ENCODE measurements at regions not wholly inside any gene's neighbourhood (a gene's known extent, or its start where the extent isn't known, plus 50 kb on each side); places are given as distances from the start of the nearest gene placed in this dataset.

DNA sequence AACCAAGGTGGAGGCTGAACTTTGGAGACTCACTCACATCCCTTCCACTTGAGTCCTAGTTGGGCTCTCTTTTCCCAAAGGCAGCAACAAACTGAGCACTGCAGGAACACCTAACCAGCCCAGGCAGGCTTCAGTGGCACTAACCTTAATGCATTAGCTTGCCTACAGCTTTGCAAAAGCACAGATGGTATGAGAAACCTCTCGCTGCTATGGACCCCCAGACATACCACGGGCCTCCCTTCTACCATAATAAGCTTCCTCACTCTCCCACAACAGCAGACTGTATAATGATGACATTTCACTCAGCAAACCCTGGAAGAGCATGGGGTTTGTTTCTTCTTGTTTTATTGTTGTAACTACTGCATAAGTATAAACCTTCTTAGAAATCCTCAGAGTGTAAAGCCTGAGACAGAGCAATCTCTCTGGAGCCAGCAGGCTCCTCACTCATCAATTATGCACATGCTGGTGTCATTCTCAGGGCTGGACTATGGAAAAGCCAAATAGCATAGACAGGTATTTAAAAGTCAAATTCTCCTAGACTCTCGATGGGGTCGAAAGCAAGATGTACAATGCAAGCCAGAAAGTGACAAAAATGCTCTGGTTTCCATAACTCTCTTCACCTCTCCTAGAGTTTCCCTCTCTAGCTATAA is 167.6 kb downstream of the NXPE2 start:
- no peaks in the 10 kb centered on the region for H4K20me1 ChIP-seq (ENCODE audit: control insufficient read depth, insufficient read depth, low read depth, low read length)
- no peak overlapping the region for H3K27ac ChIP-seq (ENCODE audit: low read depth, low read length)
- H3K4me1 ChIP-seq (ENCODE audit: control insufficient read depth, low read length), result no peaks in the 10 kb centered on the region
- no peaks in the 10 kb centered on the region for H3K36me3 ChIP-seq (ENCODE audit: control insufficient read depth, low read length)
- H3K27me3 ChIP-seq (ENCODE audit: control insufficient read depth, low read length), result no peaks in the 10 kb centered on the region
- no peaks in the 10 kb centered on the region for H3K79me2 ChIP-seq (ENCODE audit: control insufficient read depth, low read length)
- H3F3A ChIP-seq (ENCODE audit: control insufficient read depth, insufficient read depth), result no peaks in the 10 kb centered on the region
- H3K9me3 ChIP-seq (ENCODE audit: control insufficient read depth, insufficient read depth, low read length), result no peaks in the 10 kb centered on the region
- H3K4me2 ChIP-seq (ENCODE audit: low read length), result no peak overlapping the region
- no peak overlapping the region for H3K4me3 ChIP-seq (ENCODE audit: low read length)
- H3K9me2 ChIP-seq (replicated peaks; ENCODE audit: control insufficient read depth, low read length), result no peaks in the 10 kb centered on the region
- TF ChIP-seq, protein P1, sequence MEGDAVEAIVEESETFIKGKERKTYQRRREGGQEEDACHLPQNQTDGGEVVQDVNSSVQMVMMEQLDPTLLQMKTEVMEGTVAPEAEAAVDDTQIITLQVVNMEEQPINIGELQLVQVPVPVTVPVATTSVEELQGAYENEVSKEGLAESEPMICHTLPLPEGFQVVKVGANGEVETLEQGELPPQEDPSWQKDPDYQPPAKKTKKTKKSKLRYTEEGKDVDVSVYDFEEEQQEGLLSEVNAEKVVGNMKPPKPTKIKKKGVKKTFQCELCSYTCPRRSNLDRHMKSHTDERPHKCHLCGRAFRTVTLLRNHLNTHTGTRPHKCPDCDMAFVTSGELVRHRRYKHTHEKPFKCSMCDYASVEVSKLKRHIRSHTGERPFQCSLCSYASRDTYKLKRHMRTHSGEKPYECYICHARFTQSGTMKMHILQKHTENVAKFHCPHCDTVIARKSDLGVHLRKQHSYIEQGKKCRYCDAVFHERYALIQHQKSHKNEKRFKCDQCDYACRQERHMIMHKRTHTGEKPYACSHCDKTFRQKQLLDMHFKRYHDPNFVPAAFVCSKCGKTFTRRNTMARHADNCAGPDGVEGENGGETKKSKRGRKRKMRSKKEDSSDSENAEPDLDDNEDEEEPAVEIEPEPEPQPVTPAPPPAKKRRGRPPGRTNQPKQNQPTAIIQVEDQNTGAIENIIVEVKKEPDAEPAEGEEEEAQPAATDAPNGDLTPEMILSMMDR (IDR thresholded peaks at IDR 0.05; ENCODE audit: low read depth, low read length, poor library complexity, severe bottlenecking), result no peak
- no peak for TF ChIP-seq EZH2phosphoT487 (IDR thresholded peaks at IDR 0.05; ENCODE audit: borderline replicate concordance, low read length)

DNA sequence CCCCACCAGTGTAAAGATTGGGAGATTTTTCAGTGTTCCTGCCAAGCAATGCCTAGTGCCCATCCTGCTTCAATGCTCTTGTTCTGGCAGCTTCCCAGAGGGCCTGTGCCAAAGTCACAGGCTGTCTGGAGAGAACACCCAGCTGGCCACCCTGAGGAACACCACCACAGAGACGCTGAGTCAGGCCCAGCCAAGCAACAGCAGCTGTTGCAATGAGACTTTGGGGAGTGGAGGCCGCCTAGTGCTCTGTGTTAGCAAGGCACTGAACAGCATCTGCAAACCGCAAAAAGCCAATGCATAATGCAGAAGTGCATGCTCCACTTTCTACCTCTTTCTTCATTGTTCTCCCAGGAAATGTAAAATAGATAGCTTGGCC is 168.1 kb downstream of the NXPE2 start:
- Histone ChIP-seq H3K36me3 (ENCODE audit: control insufficient read depth, low read length) (no peaks in the 10 kb centered on the region), H3K4me2 (ENCODE audit: low read length) (no peak overlapping the region)
- no peak for TF ChIP-seq EZH2phosphoT487 (IDR thresholded peaks at IDR 0.05; ENCODE audit: borderline replicate concordance, low read length)
- TF ChIP-seq, protein P1 (IDR thresholded peaks at IDR 0.05; ENCODE audit: low read depth, low read length, poor library complexity, severe bottlenecking), result no peak

GRCh38 chr11:114847306-114847975 is 169.1 kb downstream of the NXPE2 start:
- H3K4me3 ChIP-seq (ENCODE audit: low read length), result no peak overlapping the region
- H3K4me1 ChIP-seq (ENCODE audit: control insufficient read depth, low read length), result no peaks in the 10 kb centered on the region
- no peak for TF ChIP-seq EZH2phosphoT487 (IDR thresholded peaks at IDR 0.05; ENCODE audit: borderline replicate concordance, low read length)
- TF ChIP-seq, protein P1 (IDR thresholded peaks at IDR 0.05; ENCODE audit: low read depth, low read length, poor library complexity, severe bottlenecking), result no peak
- H3K27ac ChIP-seq (ENCODE audit: low read depth, low read length), result no peak overlapping the region
- no peaks in the 10 kb centered on the region for H3F3A ChIP-seq (ENCODE audit: control insufficient read depth, insufficient read depth)
- no peaks in the 10 kb centered on the region for H3K9me2 ChIP-seq (replicated peaks; ENCODE audit: control insufficient read depth, low read length)
- H4K20me1 ChIP-seq (ENCODE audit: control insufficient read depth, insufficient read depth, low read depth, low read length), result no peaks in the 10 kb centered on the region
- H3K36me3 ChIP-seq (ENCODE audit: control insufficient read depth, low read length), result no peaks in the 10 kb centered on the region
- no peaks in the 10 kb centered on the region for H3K79me2 ChIP-seq (ENCODE audit: control insufficient read depth, low read length)
- H3K4me2 ChIP-seq (ENCODE audit: low read length), result no peak overlapping the region
- no peaks in the 10 kb centered on the region for H3K9me3 ChIP-seq (ENCODE audit: control insufficient read depth, insufficient read depth, low read length)
- no peaks in the 10 kb centered on the region for H3K27me3 ChIP-seq (ENCODE audit: control insufficient read depth, low read length)

More for the DNA sequence above, 168.1 kb downstream of the NXPE2 start:
- H3F3A ChIP-seq (ENCODE audit: control insufficient read depth, insufficient read depth), result no peaks in the 10 kb centered on the region
- no peaks in the 10 kb centered on the region for H3K27me3 ChIP-seq (ENCODE audit: control insufficient read depth, low read length)
- no peaks in the 10 kb centered on the region for H3K4me1 ChIP-seq (ENCODE audit: control insufficient read depth, low read length)
- H3K9me3 ChIP-seq (ENCODE audit: control insufficient read depth, insufficient read depth, low read length), result no peaks in the 10 kb centered on the region
- no peaks in the 10 kb centered on the region for H3K79me2 ChIP-seq (ENCODE audit: control insufficient read depth, low read length)
- H4K20me1 ChIP-seq (ENCODE audit: control insufficient read depth, insufficient read depth, low read depth, low read length), result no peaks in the 10 kb centered on the region
- no peak overlapping the region for H3K4me3 ChIP-seq (ENCODE audit: low read length)
- H3K27ac ChIP-seq (ENCODE audit: low read depth, low read length), result no peak overlapping the region
- H3K9me2 ChIP-seq (replicated peaks; ENCODE audit: control insufficient read depth, low read length), result no peaks in the 10 kb centered on the region
